GM12873 (cell line): ENCODE measurements at regions not wholly inside any gene's neighbourhood (a gene's known extent, or its start where the extent isn't known, plus 50 kb on each side); places are given as distances from the start of the nearest gene placed in this dataset.

ENCODE experiments used
- TF ChIP-seq, protein P1 (sequence below): IDR thresholded peaks from 2 replicates; pipeline ENCODE4 v1.5.1; 2012; ENCODE audit warnings: low read depth, mild to moderate bottlenecking, moderate library complexity, low read length, control low read depth; ENCODE audit not compliant: insufficient read depth; ENCODE audit errors: missing control alignments

DNA sequence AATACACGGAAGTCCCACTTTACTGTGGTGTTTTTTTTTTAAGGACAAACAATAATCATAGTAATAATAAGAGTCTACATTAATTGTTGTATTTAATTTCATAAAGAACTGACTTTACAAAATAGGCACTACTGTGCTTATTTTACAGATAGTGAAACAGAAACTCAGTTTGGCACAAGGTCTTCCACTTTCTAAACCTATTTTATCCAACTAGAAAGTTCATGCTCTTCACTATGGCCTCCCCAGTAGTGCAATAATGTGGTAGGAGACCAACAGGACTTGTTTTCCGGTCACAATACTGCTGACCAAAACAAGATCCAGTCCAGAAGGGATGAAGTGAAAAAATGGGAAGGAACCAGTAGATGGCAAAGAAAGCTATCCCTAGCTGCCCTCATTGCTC lies 531.6 kb downstream of the CAAP1 start:
- TF ChIP-seq, protein P1, sequence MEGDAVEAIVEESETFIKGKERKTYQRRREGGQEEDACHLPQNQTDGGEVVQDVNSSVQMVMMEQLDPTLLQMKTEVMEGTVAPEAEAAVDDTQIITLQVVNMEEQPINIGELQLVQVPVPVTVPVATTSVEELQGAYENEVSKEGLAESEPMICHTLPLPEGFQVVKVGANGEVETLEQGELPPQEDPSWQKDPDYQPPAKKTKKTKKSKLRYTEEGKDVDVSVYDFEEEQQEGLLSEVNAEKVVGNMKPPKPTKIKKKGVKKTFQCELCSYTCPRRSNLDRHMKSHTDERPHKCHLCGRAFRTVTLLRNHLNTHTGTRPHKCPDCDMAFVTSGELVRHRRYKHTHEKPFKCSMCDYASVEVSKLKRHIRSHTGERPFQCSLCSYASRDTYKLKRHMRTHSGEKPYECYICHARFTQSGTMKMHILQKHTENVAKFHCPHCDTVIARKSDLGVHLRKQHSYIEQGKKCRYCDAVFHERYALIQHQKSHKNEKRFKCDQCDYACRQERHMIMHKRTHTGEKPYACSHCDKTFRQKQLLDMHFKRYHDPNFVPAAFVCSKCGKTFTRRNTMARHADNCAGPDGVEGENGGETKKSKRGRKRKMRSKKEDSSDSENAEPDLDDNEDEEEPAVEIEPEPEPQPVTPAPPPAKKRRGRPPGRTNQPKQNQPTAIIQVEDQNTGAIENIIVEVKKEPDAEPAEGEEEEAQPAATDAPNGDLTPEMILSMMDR: no peak

DNA sequence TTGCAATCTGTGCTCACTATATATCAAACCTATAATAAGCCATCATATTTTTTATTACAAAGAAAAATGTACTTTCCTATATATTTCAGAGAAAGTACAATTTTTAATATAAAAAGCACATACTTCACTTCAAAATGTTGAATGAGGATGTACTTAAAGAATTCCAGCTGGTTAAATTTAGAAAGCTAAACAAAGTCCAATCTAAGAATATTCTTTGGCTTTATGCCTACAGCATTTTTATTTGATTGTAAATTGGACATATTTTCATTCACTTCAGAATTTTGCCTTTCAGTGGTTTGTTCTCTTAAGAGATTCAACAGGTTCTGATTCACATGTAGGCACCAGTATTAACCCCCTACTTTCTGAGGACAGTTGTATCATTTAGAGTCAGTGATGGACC lies 533.8 kb downstream of the CAAP1 start:
- TF ChIP-seq, protein P1: no peak

DNA sequence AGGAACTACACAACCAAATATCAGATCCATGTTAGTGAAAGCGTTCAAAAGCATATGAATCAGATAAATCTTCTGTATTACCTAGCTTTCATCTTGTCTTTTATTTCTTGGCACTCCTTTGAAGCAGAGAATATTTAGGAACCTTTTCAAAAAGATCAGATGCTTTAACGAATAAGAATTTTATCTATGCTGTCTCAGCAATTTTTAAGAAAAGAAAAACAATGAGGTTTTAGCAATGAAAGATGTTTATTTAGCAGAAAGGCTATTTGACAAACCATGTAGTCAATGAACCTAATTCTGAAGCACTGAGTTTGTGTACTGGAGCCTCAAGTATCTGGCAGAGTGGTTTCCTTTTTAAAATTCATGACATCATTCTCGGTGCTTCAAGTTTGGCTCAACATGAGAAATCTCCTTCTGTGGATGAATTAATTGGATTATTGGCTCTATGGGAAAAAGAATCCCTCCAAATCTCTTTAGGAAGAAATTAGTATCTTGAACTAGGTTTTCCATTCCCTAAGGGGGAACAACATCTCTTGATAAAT lies 534.7 kb downstream of the CAAP1 start:
- TF ChIP-seq, protein P1: no peak

DNA sequence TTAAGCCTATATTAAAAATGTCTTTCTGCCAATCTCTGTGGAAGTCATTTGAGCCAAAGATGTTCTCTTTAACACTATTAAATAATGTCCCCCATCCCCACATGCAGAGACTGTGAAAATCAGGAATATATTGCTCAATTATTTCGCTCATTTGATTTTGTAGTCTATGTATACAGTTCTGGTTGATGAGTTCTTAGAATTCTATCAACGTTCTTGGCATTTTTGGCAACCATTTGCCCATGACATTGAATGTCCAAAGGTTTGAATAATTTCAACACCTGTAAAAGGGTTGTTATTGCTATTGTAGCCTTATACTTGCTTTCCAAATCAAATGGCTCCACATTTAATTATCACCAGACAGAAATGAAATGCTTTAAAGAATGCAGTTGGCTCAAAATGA lies 536.1 kb downstream of the CAAP1 start:
- TF ChIP-seq, protein P1: no peak

DNA sequence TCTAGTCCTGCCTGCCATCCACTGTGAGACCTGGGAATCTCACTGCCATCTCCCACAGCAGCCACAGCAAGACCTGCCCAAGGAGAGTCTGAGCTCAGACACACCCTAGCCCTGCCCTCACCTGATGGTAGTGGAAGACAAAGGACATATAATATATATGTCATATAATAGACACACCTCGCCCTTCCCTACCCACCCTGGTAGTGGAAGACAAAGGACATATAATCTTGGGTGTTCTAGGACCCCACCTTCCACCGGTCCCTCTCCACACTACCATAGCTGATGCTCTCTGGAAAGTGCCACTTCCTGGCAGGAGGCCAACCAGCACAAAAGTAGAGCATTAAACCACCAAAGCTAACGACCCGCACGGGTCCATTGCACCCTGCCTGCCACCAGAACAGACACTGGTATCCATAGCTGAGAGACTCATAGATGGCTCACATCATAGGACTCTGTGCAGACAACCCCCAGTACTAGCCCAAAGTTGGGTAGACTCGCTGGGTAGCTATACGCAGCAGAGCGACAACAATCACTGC lies 545.6 kb downstream of the CAAP1 start:
- TF ChIP-seq, protein P1: no peak

DNA sequence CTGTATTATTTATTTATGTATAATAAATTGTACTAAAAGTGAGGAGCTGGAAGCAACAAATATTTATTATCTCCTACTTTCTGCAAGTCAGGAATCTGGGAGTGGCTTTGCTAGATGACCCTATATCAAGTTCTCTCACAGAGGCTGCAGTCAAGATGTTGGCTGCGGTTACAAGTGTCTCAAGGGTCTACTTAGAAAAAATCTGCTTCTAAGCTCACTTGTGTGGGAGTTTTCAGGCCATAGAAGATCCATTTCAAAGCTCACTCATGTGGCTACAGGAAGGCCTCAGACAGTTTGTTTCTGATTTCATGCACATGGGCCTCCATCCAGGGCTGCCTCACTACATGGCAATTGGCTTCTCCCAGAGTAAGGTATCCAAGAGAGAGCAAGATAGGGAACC lies 551.1 kb downstream of the CAAP1 start:
- TF ChIP-seq, protein P1: no peak

DNA sequence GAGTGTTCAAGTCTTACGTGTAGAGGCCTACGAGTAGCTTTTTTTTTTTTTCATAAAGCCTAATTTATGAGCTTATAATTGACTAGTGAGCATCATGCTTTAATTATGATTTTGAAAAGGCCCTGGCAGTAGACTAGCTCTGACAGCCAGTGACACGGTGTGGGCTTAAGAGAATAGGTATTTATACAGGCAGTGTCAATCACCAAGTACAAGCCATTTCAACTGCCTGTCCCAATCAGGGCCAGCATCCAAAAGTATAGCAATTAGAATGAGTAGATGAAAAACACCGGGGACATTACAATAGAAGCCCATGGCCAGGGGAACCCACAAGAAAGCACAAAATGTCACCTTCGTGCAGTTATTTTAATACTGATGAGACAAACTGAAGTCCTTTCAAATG lies 552.8 kb downstream of the CAAP1 start:
- TF ChIP-seq, protein P1: no peak

DNA sequence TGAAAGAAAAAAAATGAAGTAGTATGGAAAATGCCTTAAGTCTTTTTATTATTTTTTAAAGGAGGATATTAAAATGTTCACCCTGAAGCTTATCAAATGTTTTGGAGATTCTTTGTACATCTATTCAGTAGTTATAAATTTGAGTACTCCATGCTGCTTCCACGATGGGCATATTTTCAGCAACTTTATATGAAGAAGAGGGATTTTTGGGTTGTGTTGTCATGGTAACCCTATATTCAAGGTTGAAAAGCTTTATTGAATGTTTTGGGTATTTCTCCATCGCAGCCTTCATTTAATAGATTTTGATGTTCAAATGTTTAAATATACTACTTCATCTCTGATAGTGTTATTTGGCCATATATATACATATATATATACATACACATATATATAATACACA lies 557.5 kb downstream of the CAAP1 start:
- TF ChIP-seq, protein P1: no peak
